GM12878 (cell line): ENCODE measurements at regions not wholly inside any gene's neighbourhood (a gene's known extent, or its start where the extent isn't known, plus 50 kb on each side); places are given as distances from the start of the nearest gene placed in this dataset.

Experiments used
- ATAC-seq: fragments of 200-7000 bp; cut with Tn5 transposase; 3 replicates; pipeline ENCODE4 v1.9.1; 2020; ENCODE audit warnings: mild to moderate bottlenecking, moderate library complexity
- BruUV-seq: library from RNA; stranded (reverse); fragments of 400-500 nt; replicated peaks from 2 replicates; lab custom pipeline; 2021; lab: Mats Ljungman, UMichigan
- CTCF ChIA-PET: fragments of 300-600 bp; sonication (Branson Sonifier 250); formaldehyde crosslinking; extraction: SDS; loops from one replicate; lab custom pipeline; 2021; ENCODE audit warnings: inconsistent platforms; lab: Yijun Ruan, JAX
- POLR2A ChIA-PET: fragments of 350-600 bp; formaldehyde crosslinking; extraction: SDS; loops from one replicate; lab custom pipeline; 2021; ENCODE audit warnings: inconsistent platforms; lab: Charles Lee
- RAD21 ChIA-PET: fragments of 300-600 bp; sonication (Branson Sonifier 250); formaldehyde crosslinking; loops from one replicate; lab custom pipeline; 2023; ENCODE audit warnings: antibody characterized with exemption; ENCODE audit not compliant: unreplicated experiment; lab: Charles Lee
- SMC1A ChIA-PET: fragments of 300-600 bp; sonication (Branson Sonifier 250); formaldehyde crosslinking; loops from one replicate; lab custom pipeline; 2023; ENCODE audit not compliant: unreplicated experiment, uncharacterized antibody; lab: Charles Lee
- DNase-seq: peaks from one replicate; pipeline ENCODE4 v3.0.0-alpha.2; 2011; ENCODE audit warnings: low read depth, low spot score
- FAIRE-seq: peaks from 3 replicates; lab custom pipeline; 2011; peaks lifted over from hg19 to GRCh38; lab: Jason Lieb, UNC
- H2AFZ ChIP-seq: 2 replicates; pipeline ENCODE4 v1.6.0; 2011; ENCODE audit warnings: low read depth, low read length, control low read depth; ENCODE audit not compliant: control insufficient read depth
- H3K27ac ChIP-seq: 2 replicates; pipeline ENCODE4 v1.5.1; 2011; ENCODE audit warnings: control low read depth; ENCODE audit not compliant: control insufficient read depth, insufficient read depth
- H3K27me3 ChIP-seq, 2 experiments: replicated peaks in 1 of 2; 2 replicates each; pipeline versions ENCODE4 v1.6.0 to v1.6.1; 2011; ENCODE audit warnings: low read length in 1 of 2; ENCODE audit not compliant: control insufficient read depth in 2 of 2, insufficient read depth in 2 of 2
- H3K36me3 ChIP-seq, 2 experiments: 2 replicates each; pipeline ENCODE4 v1.5.1; 2011; ENCODE audit warnings: low read length in 1 of 2; ENCODE audit not compliant: control insufficient read depth in 2 of 2, insufficient read depth in 2 of 2
- H3K4me1 ChIP-seq: 2 replicates; pipeline ENCODE4 v1.6.1; 2011; ENCODE audit warnings: mild to moderate bottlenecking, low read length, moderate library complexity, mixed read lengths; ENCODE audit not compliant: control insufficient read depth, insufficient read depth
- H3K4me2 ChIP-seq: 2 replicates; pipeline ENCODE4 v1.6.0; 2011; ENCODE audit warnings: control low read depth; ENCODE audit not compliant: control insufficient read depth, insufficient read depth
- H3K4me3 ChIP-seq: fragments of 200-600 bp; sonication (generic); 2 replicates; pipeline ENCODE4 v1.5.1; 2016
- H3K79me2 ChIP-seq: 2 replicates; pipeline ENCODE4 v1.6.0; 2011; ENCODE audit warnings: low read length; ENCODE audit not compliant: control insufficient read depth, insufficient read depth
- H3K9ac ChIP-seq: 2 replicates; pipeline ENCODE4 v1.8.0; 2011; ENCODE audit warnings: low read length, control low read depth, mixed read lengths; ENCODE audit not compliant: control insufficient read depth, insufficient read depth
- H3K9me3 ChIP-seq: replicated peaks from 3 replicates; pipeline ENCODE4 v1.5.1; 2011; ENCODE audit warnings: mild to moderate bottlenecking, low read length; ENCODE audit not compliant: control insufficient read depth, insufficient read depth
- H4K20me1 ChIP-seq: 2 replicates; pipeline ENCODE4 v1.6.0; 2011; ENCODE audit not compliant: control insufficient read depth, insufficient read depth
- EGR1 ChIP-seq, 2 experiments: IDR thresholded peaks; 1 replicate in 1 of 2; 2 replicates in 1 of 2; pipeline ENCODE4 v1.6.1; 2011 to 2012; ENCODE audit warnings: low read depth in 2 of 2, low read length in 2 of 2, borderline replicate concordance in 1 of 2, mild to moderate bottlenecking in 1 of 2, moderate library complexity in 1 of 2
- IRF4 ChIP-seq: IDR thresholded peaks from 2 replicates; pipeline ENCODE4 v1.6.1; 2011; ENCODE audit warnings: low read depth, low read length
- MLLT1 ChIP-seq: fragments of 450-650 bp; IDR thresholded peaks from 2 replicates; pipeline ENCODE4 v1.6.1; 2016; ENCODE audit warnings: mild to moderate bottlenecking
- NRF1 ChIP-seq: conservative IDR thresholded peaks from 2 replicates; pipeline ENCODE4 v1.6.1; 2011; ENCODE audit warnings: mild to moderate bottlenecking, low read depth, low read length, improper control_type of control experiment
- POU2F2 ChIP-seq: IDR thresholded peaks from 3 replicates; pipeline ENCODE4 v1.6.1; 2011; ENCODE audit warnings: low read depth, mild to moderate bottlenecking, low read length, borderline replicate concordance
- PRDM15 ChIP-seq: fragments of 450-650 bp; formaldehyde crosslinking; IDR thresholded peaks from 2 replicates; pipeline ENCODE4 v1.4.0; 2020; ENCODE audit warnings: mild to moderate bottlenecking, moderate library complexity
- TCF12 ChIP-seq: IDR thresholded peaks from 2 replicates; pipeline ENCODE4 v1.6.1; 2011; ENCODE audit warnings: low read depth, mild to moderate bottlenecking, low read length
- WGBS: methylation state at CpG from one replicate; pipeline ENCODE4 v1.1.6; 2016; ENCODE audit warnings: low lambda C conversion rate; ENCODE audit not compliant: insufficient replicate concordance, insufficient coverage; ENCODE audit errors: missing lambda C conversion rate; 5-methylcytosine and 5-hydroxymethylcytosine counted together
- in situ Hi-C: fragments of 300-500 bp; cut with MboI; formaldehyde crosslinking; loops from 9 replicates; pipeline ENCODE4 v1.14.3; 2018; ENCODE audit warnings: mixed read lengths
- intact Hi-C: fragments of 100-400 bp; cut with micrococcal nuclease; formaldehyde crosslinking; loops from one replicate; pipeline ENCODE4 v1.14.2; 2022; ENCODE audit not compliant: unreplicated experiment
- TF ChIP-seq, protein P1 (sequence below): IDR thresholded peaks from 2 replicates; pipeline ENCODE4 v1.6.1; 2011; ENCODE audit warnings: borderline replicate concordance, low read depth, mild to moderate bottlenecking, moderate library complexity, low read length; ENCODE audit not compliant: insufficient read depth, poor library complexity, severe bottlenecking
- TF ChIP-seq, protein P2 (sequence below): fragments of 450-650 bp; IDR thresholded peaks from 2 replicates; pipeline ENCODE4 v1.6.1; 2018; ENCODE audit warnings: borderline replicate concordance, mild to moderate bottlenecking; ENCODE audit not compliant: partially characterized antibody
- TF ChIP-seq, protein P3 (sequence below): fragments of 450-650 bp; IDR thresholded peaks from 2 replicates; pipeline ENCODE4 v1.6.1; 2017; ENCODE audit warnings: mild to moderate bottlenecking, low read depth, inconsistent platforms; ENCODE audit not compliant: poor library complexity, severe bottlenecking

GRCh38 chr10:90304533-90304932 is 553.3 kb downstream of the HTR7 start:
- Histone ChIP-seq H3K36me3 (no peaks in the 10 kb centered on the region), H2AFZ (no peak overlapping the region), H3K9ac (no peak overlapping the region), H3K4me1 (no peaks in the 10 kb centered on the region), H3K27me3 (no peaks in the 10 kb centered on the region), H3K9me3 (no peaks in the 10 kb centered on the region), H3K4me3 (no peak overlapping the region), H3K27ac (no peak overlapping the region), H4K20me1 (no peaks in the 10 kb centered on the region)
- ChIA-PET RAD21 (no interaction called here), POLR2A (no interaction called here), SMC1A (no interaction called here)
- in situ Hi-C loops, result no loop called here
- WGBS, result 0% methylated on average over 1 of the region's 1 CpG
- BruUV-seq, result no TSS peak
- intact Hi-C loops, result loop anchor here (10.0 kb wide), 1 partner anchor 490 kb away; no protein-coding TSS in a partner anchor
- no peak for FAIRE-seq
- no peak for TF ChIP-seq EGR1 (IDR thresholded peaks at IDR 0.05; ENCODE audit: borderline replicate concordance in 1 of 2, low read depth in 2 of 2, low read length in 2 of 2)
- TF ChIP-seq MLLT1, result no peak
- no peak for TF ChIP-seq NRF1
- TF ChIP-seq, protein P1, sequence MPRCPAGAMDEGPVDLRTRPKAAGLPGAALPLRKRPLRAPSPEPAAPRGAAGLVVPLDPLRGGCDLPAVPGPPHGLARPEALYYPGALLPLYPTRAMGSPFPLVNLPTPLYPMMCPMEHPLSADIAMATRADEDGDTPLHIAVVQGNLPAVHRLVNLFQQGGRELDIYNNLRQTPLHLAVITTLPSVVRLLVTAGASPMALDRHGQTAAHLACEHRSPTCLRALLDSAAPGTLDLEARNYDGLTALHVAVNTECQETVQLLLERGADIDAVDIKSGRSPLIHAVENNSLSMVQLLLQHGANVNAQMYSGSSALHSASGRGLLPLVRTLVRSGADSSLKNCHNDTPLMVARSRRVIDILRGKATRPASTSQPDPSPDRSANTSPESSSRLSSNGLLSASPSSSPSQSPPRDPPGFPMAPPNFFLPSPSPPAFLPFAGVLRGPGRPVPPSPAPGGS, result no peak
- no peak for TF ChIP-seq POU2F2
- TF ChIP-seq IRF4, result no peak
- TF ChIP-seq, protein P2, sequence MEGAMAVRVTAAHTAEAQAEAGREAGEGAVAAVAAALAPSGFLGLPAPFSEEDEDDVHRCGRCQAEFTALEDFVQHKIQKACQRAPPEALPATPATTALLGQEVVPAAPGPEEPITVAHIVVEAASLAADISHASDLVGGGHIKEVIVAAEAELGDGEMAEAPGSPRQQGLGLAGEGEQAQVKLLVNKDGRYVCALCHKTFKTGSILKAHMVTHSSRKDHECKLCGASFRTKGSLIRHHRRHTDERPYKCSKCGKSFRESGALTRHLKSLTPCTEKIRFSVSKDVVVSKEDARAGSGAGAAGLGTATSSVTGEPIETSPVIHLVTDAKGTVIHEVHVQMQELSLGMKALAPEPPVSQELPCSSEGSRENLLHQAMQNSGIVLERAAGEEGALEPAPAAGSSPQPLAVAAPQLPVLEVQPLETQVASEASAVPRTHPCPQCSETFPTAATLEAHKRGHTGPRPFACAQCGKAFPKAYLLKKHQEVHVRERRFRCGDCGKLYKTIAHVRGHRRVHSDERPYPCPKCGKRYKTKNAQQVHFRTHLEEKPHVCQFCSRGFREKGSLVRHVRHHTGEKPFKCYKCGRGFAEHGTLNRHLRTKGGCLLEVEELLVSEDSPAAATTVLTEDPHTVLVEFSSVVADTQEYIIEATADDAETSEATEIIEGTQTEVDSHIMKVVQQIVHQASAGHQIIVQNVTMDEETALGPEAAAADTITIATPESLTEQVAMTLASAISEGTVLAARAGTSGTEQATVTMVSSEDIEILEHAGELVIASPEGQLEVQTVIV, result no peak
- TF ChIP-seq TCF12, result no peak
- TF ChIP-seq, protein P3, sequence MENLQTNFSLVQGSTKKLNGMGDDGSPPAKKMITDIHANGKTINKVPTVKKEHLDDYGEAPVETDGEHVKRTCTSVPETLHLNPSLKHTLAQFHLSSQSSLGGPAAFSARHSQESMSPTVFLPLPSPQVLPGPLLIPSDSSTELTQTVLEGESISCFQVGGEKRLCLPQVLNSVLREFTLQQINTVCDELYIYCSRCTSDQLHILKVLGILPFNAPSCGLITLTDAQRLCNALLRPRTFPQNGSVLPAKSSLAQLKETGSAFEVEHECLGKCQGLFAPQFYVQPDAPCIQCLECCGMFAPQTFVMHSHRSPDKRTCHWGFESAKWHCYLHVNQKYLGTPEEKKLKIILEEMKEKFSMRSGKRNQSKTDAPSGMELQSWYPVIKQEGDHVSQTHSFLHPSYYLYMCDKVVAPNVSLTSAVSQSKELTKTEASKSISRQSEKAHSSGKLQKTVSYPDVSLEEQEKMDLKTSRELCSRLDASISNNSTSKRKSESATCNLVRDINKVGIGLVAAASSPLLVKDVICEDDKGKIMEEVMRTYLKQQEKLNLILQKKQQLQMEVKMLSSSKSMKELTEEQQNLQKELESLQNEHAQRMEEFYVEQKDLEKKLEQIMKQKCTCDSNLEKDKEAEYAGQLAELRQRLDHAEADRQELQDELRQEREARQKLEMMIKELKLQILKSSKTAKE, result no peak
- no peak for TF ChIP-seq PRDM15
- TF ChIP-seq, all 136 proteins: peak for 0
- ATAC-seq, result no peak
- Histone ChIP-seq H3K79me2 (no peaks in the 10 kb centered on the region), H3K4me2 (no peak overlapping the region)
- no peak for DNase-seq
- CTCF ChIA-PET, result no interaction called here
